AG04450 (cell line): ENCODE measurements at regions not wholly inside any gene's neighbourhood (a gene's known extent, or its start where the extent isn't known, plus 50 kb on each side); places are given as distances from the start of the nearest gene placed in this dataset.
"Not testable (repeated sequence)": the region's sequence is repeated elsewhere in the genome, so short reads cannot be mapped to it uniquely, and the experiment has no call there.

Source experiments
- CTCF ChIA-PET: fragments of 300-600, 350-600 bp; formaldehyde crosslinking; extraction: SDS; loops from one replicate; lab custom pipeline; 2022; ENCODE audit warnings: antibody characterized with exemption, inconsistent platforms; lab: Charles Lee
- POLR2A ChIA-PET: fragments of 350-600 bp; formaldehyde crosslinking; extraction: SDS; loops from one replicate; lab custom pipeline; 2021; ENCODE audit warnings: antibody characterized with exemption, inconsistent platforms; lab: Yijun Ruan, JAX
- DNase-seq: peaks from one replicate; pipeline ENCODE4 v3.0.0-alpha.2; 2011; ENCODE audit warnings: low read depth, low spot score
- H3K27ac ChIP-seq: one replicate; pipeline ENCODE4 v1.5.1; 2012; ENCODE audit warnings: low read depth, low read length, control low read depth
- H3K27me3 ChIP-seq: one replicate; pipeline ENCODE4 v1.6.0; 2012; ENCODE audit warnings: low read length; ENCODE audit not compliant: control insufficient read depth, insufficient read depth
- H3K4me3 ChIP-seq: 2 replicates; pipeline ENCODE4 v1.5.1; 2011; ENCODE audit warnings: mild to moderate bottlenecking, low read depth, low read length, control low read depth
- H3K9me3 ChIP-seq: 2 replicates; pipeline ENCODE4 v1.5.1; 2012; ENCODE audit warnings: low read length; ENCODE audit not compliant: control insufficient read depth, insufficient read depth
- CTCF ChIP-seq: IDR thresholded peaks from 2 replicates; pipeline ENCODE4 v1.5.1; 2011; ENCODE audit warnings: low read depth, low read length, control low read depth, inconsistent platforms

- DNase-seq = no peak
- CTCF ChIA-PET = no interaction called here
- no peak overlapping the region for H3K4me3 ChIP-seq
- H3K27ac ChIP-seq = no peak overlapping the region
- H3K9me3 ChIP-seq = no peaks in the 10 kb centered on the region
- no peaks in the 10 kb centered on the region for H3K27me3 ChIP-seq
- no peak for TF ChIP-seq CTCF
- POLR2A ChIA-PET = no interaction called here
Observed at GRCh38 chr2:21230140-21230539, 106.4 kb downstream of the TDRD15 start.

- no peak for TF ChIP-seq CTCF
- CTCF ChIA-PET = no interaction called here
- no peaks in the 10 kb centered on the region for H3K27me3 ChIP-seq
- no peak overlapping the region for H3K4me3 ChIP-seq
- H3K9me3 ChIP-seq = no peaks in the 10 kb centered on the region
- POLR2A ChIA-PET = no interaction called here
- H3K27ac ChIP-seq = no peak overlapping the region
- DNase-seq = no peak
Observed at GRCh38 chr2:21231985-21232384, 108.2 kb downstream of the TDRD15 start.

- ChIA-PET POLR2A (no interaction called here), CTCF (no interaction called here)
- DNase-seq = no peak
- H3K27ac ChIP-seq = no peak overlapping the region
- H3K27me3 ChIP-seq = no peaks in the 10 kb centered on the region
- no peaks in the 10 kb centered on the region for H3K9me3 ChIP-seq
- no peak overlapping the region for H3K4me3 ChIP-seq
- no peak for TF ChIP-seq CTCF
Observed at GRCh38 chr2:21233194-21233593, 109.4 kb downstream of the TDRD15 start.

- no peak overlapping the region for H3K27ac ChIP-seq
- H3K4me3 ChIP-seq = no peak overlapping the region
- no peak for TF ChIP-seq CTCF
- H3K9me3 ChIP-seq = no peaks in the 10 kb centered on the region
- POLR2A ChIA-PET = no interaction called here
- CTCF ChIA-PET = no interaction called here
- DNase-seq = no peak
- H3K27me3 ChIP-seq = no peaks in the 10 kb centered on the region
Observed at GRCh38 chr2:21234001-21234400, 110.2 kb downstream of the TDRD15 start.

GRCh38 chr2:21234464-21235120 lies 110.8 kb downstream of the TDRD15 start:
- Histone ChIP-seq H3K27me3 (no peaks in the 10 kb centered on the region), H3K4me3 (no peak overlapping the region), H3K27ac (no peak overlapping the region), H3K9me3 (no peaks in the 10 kb centered on the region)
- CTCF ChIA-PET = no interaction called here
- POLR2A ChIA-PET = no interaction called here
- no peak for TF ChIP-seq CTCF
- no peak for DNase-seq

- DNase-seq, POLR2A ChIA-PET, CTCF ChIA-PET, H3K27ac ChIP-seq, H3K9me3 ChIP-seq, H3K4me3 ChIP-seq, H3K27me3 ChIP-seq: not testable (repeated sequence)
Observed at GRCh38 chr2:21239749-21240148, 116.0 kb downstream of the TDRD15 start.
